ENCODE measurements at regions not wholly inside any gene's neighbourhood (a gene's known extent, or its start where the extent isn't known, plus 50 kb on each side); places are given as distances from the start of the nearest gene placed in this dataset.
A peak's percentile ranks its signal among the peaks of the same experiment; 100 is the strongest.

DNA sequence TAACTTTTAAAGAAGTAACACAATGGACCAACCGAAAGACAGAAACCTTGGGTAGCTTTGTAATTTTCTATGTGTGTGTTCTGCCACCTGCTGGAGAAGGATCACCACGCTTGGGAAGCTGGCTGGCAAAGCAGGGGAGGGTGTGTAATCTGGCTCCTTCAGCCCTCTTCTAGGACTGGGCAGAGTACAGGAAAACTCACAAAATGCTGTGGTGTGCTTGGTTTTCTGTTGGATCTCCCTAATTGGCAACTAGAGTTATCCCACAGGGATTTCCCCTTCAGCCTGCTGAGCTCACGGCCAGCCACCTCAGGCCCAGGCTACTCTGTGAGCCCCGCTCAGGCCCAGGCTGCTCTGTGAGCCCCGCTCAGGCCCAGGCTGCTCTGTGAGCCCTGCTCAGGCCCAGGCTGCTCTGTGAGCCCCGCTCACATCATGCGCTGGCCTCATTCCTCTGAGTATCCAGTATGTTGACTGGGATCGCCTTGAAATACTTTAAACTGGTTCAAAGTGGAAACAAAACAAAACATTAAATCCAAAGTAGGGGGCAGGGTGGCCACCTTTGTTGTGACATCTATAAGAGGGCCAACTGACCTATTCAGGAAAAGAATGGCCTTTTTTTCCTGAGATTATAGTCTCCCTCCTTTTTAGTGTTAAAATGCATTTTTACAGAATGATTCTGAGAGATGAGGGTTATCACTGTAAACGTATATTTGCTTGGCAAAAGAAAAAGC lies 52.0 kb upstream of the RNU6-8 start:
- H3K9ac ChIP-seq (ENCODE audit: low read length): no peak overlapping the region
- no peaks in the 10 kb centered on the region for H3K79me2 ChIP-seq (ENCODE audit: insufficient read depth, low read length)
- H3K9me2 ChIP-seq (ENCODE audit: low read depth, low read length): no peaks in the 10 kb centered on the region
- no peaks in the 10 kb centered on the region for H3K36me3 ChIP-seq (ENCODE audit: insufficient read depth, low read length)
- H3K4me3 ChIP-seq (ENCODE audit: low read depth, low read length, poor library complexity, severe bottlenecking): no peak overlapping the region
- no peaks in the 10 kb centered on the region for H4K20me1 ChIP-seq (ENCODE audit: insufficient read depth, low read length)
- no peak for TF ChIP-seq EZH2 (IDR thresholded peaks at IDR 0.05; ENCODE audit: borderline replicate concordance, low read length)
- TF ChIP-seq CTCF (IDR thresholded peaks at IDR 0.05; ENCODE audit: low read length): peak; percentile 72
- H3K27ac ChIP-seq (ENCODE audit: low read depth, low read length, poor library complexity, severe bottlenecking): no peak overlapping the region
- no peaks in the 10 kb centered on the region for H3F3A ChIP-seq (ENCODE audit: insufficient read depth, low read length)
- H3K4me1 ChIP-seq (ENCODE audit: insufficient read depth, low read length, severe bottlenecking): no peaks in the 10 kb centered on the region
- H3K9me3 ChIP-seq (ENCODE audit: low read length): no peaks in the 10 kb centered on the region
- no peak overlapping the region for H3K4me2 ChIP-seq (ENCODE audit: low read length)
- no peaks in the 10 kb centered on the region for H3K27me3 ChIP-seq (ENCODE audit: insufficient read depth, low read length)
- no peak overlapping the region for H2AFZ ChIP-seq (ENCODE audit: low read length)

- no peak overlapping the region for H3K4me3 ChIP-seq (ENCODE audit: low read depth, low read length, poor library complexity, severe bottlenecking)
- no peak overlapping the region for H3K9ac ChIP-seq (ENCODE audit: low read length)
- no peaks in the 10 kb centered on the region for H4K20me1 ChIP-seq (ENCODE audit: insufficient read depth, low read length)
- H3K4me1 ChIP-seq (ENCODE audit: insufficient read depth, low read length, severe bottlenecking): no peaks in the 10 kb centered on the region
- no peaks in the 10 kb centered on the region for H3K9me3 ChIP-seq (ENCODE audit: low read length)
- no peak overlapping the region for H3K4me2 ChIP-seq (ENCODE audit: low read length)
- H3K79me2 ChIP-seq (ENCODE audit: insufficient read depth, low read length): no peaks in the 10 kb centered on the region
- no peak for TF ChIP-seq EZH2 (IDR thresholded peaks at IDR 0.05; ENCODE audit: borderline replicate concordance, low read length)
- TF ChIP-seq CTCF (IDR thresholded peaks at IDR 0.05; ENCODE audit: low read length): no peak
- no peaks in the 10 kb centered on the region for H3K9me2 ChIP-seq (ENCODE audit: low read depth, low read length)
- H3F3A ChIP-seq (ENCODE audit: insufficient read depth, low read length): no peaks in the 10 kb centered on the region
- no peaks in the 10 kb centered on the region for H3K36me3 ChIP-seq (ENCODE audit: insufficient read depth, low read length)
- H3K27ac ChIP-seq (ENCODE audit: low read depth, low read length, poor library complexity, severe bottlenecking): no peak overlapping the region
- H3K27me3 ChIP-seq (ENCODE audit: insufficient read depth, low read length): no peaks in the 10 kb centered on the region
- H2AFZ ChIP-seq (ENCODE audit: low read length): no peak overlapping the region
These were observed 52.7 kb upstream of the RNU6-8 start for GRCh38 chr14:32255789-32256188.

- Histone ChIP-seq H3K27me3 (ENCODE audit: insufficient read depth, low read length) (no peaks in the 10 kb centered on the region), H4K20me1 (ENCODE audit: insufficient read depth, low read length) (no peaks in the 10 kb centered on the region), H2AFZ (ENCODE audit: low read length) (no peak overlapping the region), H3K9ac (ENCODE audit: low read length) (no peak overlapping the region), H3K4me1 (ENCODE audit: insufficient read depth, low read length, severe bottlenecking) (no peaks in the 10 kb centered on the region), H3K4me3 (ENCODE audit: low read depth, low read length, poor library complexity, severe bottlenecking) (no peak overlapping the region), H3K36me3 (ENCODE audit: insufficient read depth, low read length) (no peaks in the 10 kb centered on the region), H3K9me3 (ENCODE audit: low read length) (no peaks in the 10 kb centered on the region), H3K9me2 (ENCODE audit: low read depth, low read length) (no peaks in the 10 kb centered on the region), H3K79me2 (ENCODE audit: insufficient read depth, low read length) (no peaks in the 10 kb centered on the region), H3K4me2 (ENCODE audit: low read length) (no peak overlapping the region), H3K27ac (ENCODE audit: low read depth, low read length, poor library complexity, severe bottlenecking) (no peak overlapping the region), H3F3A (ENCODE audit: insufficient read depth, low read length) (no peaks in the 10 kb centered on the region)
- TF ChIP-seq CTCF (IDR thresholded peaks at IDR 0.05; ENCODE audit: low read length) (no peak), EZH2 (IDR thresholded peaks at IDR 0.05; ENCODE audit: borderline replicate concordance, low read length) (no peak)
These were observed 53.5 kb upstream of the RNU6-8 start for GRCh38 chr14:32256576-32256975.

Measured in OCI-LY1 (cell line).